Thyroid gland (tissue), 4 donors: ENCODE measurements at regions not wholly inside any gene's neighbourhood (a gene's known extent, or its start where the extent isn't known, plus 50 kb on each side); places are given as distances from the start of the nearest gene placed in this dataset.

Experiments used
- CTCF ChIP-seq, 6 experiments: fragments of 200-600 bp in 3 of 6; fragments of 450-650 bp in 3 of 6; sonication (generic) in 3 of 6; IDR thresholded peaks; one replicate each; pipeline ENCODE4 v1.5.1; 2016 to 2019; ENCODE audit warnings: antibody characterized with exemption in 6 of 6, mild to moderate bottlenecking in 2 of 6, inconsistent platforms in 1 of 6, moderate library complexity in 1 of 6
- POLR2A ChIP-seq, 2 donors: fragments of 450-650 bp; IDR thresholded peaks; one replicate each; pipeline ENCODE4 v1.6.1; 2017; ENCODE audit warnings: antibody characterized with exemption in 2 of 2, mild to moderate bottlenecking in 2 of 2, moderate library complexity in 1 of 2

DNA sequence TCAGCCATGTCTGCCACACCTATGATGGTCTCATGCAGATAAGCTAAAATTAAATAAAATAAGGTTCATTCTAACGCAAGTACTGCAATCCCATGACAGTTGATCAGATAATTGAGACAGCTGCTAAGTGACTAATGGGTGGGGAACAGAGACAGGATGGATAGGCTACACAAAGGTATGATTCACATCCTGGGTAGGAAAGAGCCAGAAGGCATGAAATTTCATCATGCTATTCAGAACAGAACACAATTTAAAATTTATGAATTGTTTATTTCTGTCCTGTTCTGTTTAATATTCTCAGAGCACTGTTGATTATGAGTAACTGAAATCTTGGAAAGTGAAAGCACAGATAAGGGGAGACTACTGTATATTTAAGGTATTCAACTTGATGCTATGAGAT is 381.8 kb upstream of the SORCS1 start:
- no peak for TF ChIP-seq CTCF (IDR thresholded peaks at IDR 0.05)
- TF ChIP-seq POLR2A (IDR thresholded peaks at IDR 0.05) = no peak
